ENCODE measurements at regions not wholly inside any gene's neighbourhood (a gene's known extent, or its start where the extent isn't known, plus 50 kb on each side); places are given as distances from the start of the nearest gene placed in this dataset.

DNA sequence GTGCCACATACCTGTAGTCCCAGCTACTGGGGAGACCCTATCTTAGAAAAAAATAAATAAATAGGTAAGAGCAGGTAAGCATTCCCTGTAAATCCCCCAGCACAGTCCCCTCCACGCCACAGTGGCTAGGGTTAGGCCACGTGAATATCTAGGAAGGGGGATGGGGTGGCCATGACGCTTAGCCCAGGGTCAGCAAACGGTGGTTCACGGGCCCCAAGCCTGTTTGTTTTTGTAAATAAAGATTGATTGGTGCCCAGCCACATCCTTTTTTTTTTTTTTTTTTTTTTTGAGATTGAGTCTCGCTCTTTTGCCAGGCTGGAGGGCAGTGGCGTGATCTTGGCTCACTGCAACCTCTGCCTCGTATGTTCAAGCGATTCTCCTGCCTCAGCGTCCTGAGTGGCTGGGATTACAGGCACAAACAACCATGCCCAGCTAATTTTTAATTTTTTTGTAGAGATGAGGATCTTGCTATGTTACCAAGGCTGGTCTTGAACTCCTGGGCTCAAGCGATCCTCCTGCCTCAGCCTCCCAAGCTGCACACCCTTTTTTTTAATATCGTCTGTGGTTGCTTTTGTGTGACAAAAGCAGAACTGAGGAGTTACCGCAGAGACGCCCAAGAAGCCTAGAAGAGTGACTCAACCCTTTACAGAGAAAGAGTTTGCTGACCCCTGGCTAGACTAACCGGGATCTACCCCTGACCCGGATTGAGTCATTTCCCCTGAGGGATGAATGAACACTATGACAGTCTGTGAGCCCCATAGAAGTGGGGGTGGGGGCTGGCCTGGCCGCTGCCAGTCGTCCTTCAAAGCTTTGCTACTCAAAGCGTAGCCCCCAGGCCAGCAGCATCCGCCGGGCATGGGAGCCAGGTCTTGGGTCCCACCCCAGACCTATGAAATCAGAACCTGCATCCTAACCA is 113.7 kb upstream of the NCOR2 start:
- Histone ChIP-seq H3F3A (ENCODE audit: control insufficient read depth, insufficient read depth) (no peaks in the 10 kb centered on the region), H3K9me3 (ENCODE audit: control insufficient read depth, insufficient read depth, low read length) (no peaks in the 10 kb centered on the region), H3K79me2 (ENCODE audit: control insufficient read depth, low read length) (no peaks in the 10 kb centered on the region), H3K36me3 (ENCODE audit: control insufficient read depth, low read length) (no peaks in the 10 kb centered on the region), H3K4me2 (ENCODE audit: low read length) (no peak overlapping the region), H4K20me1 (ENCODE audit: control insufficient read depth, insufficient read depth, low read depth, low read length) (no peaks in the 10 kb centered on the region), H3K4me3 (ENCODE audit: low read length) (no peak overlapping the region), H3K4me1 (ENCODE audit: control insufficient read depth, low read length) (no peaks in the 10 kb centered on the region), H3K27me3 (ENCODE audit: control insufficient read depth, low read length) (peaks cover 6% of the 10 kb centered on the region), H3K9me2 (replicated peaks; ENCODE audit: control insufficient read depth, low read length) (no peaks in the 10 kb centered on the region), H3K27ac (ENCODE audit: low read depth, low read length) (no peak overlapping the region)
- TF ChIP-seq CTCF (IDR thresholded peaks at IDR 0.05; ENCODE audit: low read depth, low read length, poor library complexity, severe bottlenecking), result no peak
- no peak for TF ChIP-seq EZH2phosphoT487 (IDR thresholded peaks at IDR 0.05; ENCODE audit: borderline replicate concordance, low read length)

- Histone ChIP-seq H3K36me3 (ENCODE audit: control insufficient read depth, low read length) (no peaks in the 10 kb centered on the region), H3F3A (ENCODE audit: control insufficient read depth, insufficient read depth) (no peaks in the 10 kb centered on the region), H3K4me2 (ENCODE audit: low read length) (no peak overlapping the region), H4K20me1 (ENCODE audit: control insufficient read depth, insufficient read depth, low read depth, low read length) (no peaks in the 10 kb centered on the region), H3K4me3 (ENCODE audit: low read length) (no peak overlapping the region), H3K27ac (ENCODE audit: low read depth, low read length) (no peak overlapping the region), H3K9me2 (replicated peaks; ENCODE audit: control insufficient read depth, low read length) (no peaks in the 10 kb centered on the region), H3K79me2 (ENCODE audit: control insufficient read depth, low read length) (no peaks in the 10 kb centered on the region), H3K27me3 (ENCODE audit: control insufficient read depth, low read length) (peaks cover under 1% of the 10 kb centered on the region; the same call in 1 of the 2 replicates), H3K9me3 (ENCODE audit: control insufficient read depth, insufficient read depth, low read length) (no peaks in the 10 kb centered on the region), H3K4me1 (ENCODE audit: control insufficient read depth, low read length) (no peaks in the 10 kb centered on the region)
- no peak for TF ChIP-seq CTCF (IDR thresholded peaks at IDR 0.05; ENCODE audit: low read depth, low read length, poor library complexity, severe bottlenecking)
- no peak for TF ChIP-seq EZH2phosphoT487 (IDR thresholded peaks at IDR 0.05; ENCODE audit: borderline replicate concordance, low read length)
Measured at GRCh38 chr12:124679533-124680371, 112.3 kb upstream of the NCOR2 start.

- no peak overlapping the region for H3K27ac ChIP-seq (ENCODE audit: low read depth, low read length)
Measured at GRCh38 chr12:124679047-124679446, 111.6 kb upstream of the NCOR2 start.

More at GRCh38 chr12:124679047-124679446, 111.6 kb upstream of the NCOR2 start:
- Histone ChIP-seq H3K4me1 (ENCODE audit: control insufficient read depth, low read length) (no peaks in the 10 kb centered on the region), H3K9me2 (replicated peaks; ENCODE audit: control insufficient read depth, low read length) (no peaks in the 10 kb centered on the region), H3K36me3 (ENCODE audit: control insufficient read depth, low read length) (no peaks in the 10 kb centered on the region), H3F3A (ENCODE audit: control insufficient read depth, insufficient read depth) (no peaks in the 10 kb centered on the region), H4K20me1 (ENCODE audit: control insufficient read depth, insufficient read depth, low read depth, low read length) (no peaks in the 10 kb centered on the region), H3K4me3 (ENCODE audit: low read length) (no peak overlapping the region), H3K27me3 (ENCODE audit: control insufficient read depth, low read length) (no peaks in the 10 kb centered on the region), H3K4me2 (ENCODE audit: low read length) (no peak overlapping the region), H3K9me3 (ENCODE audit: control insufficient read depth, insufficient read depth, low read length) (no peaks in the 10 kb centered on the region), H3K79me2 (ENCODE audit: control insufficient read depth, low read length) (no peaks in the 10 kb centered on the region)
- TF ChIP-seq EZH2phosphoT487 (IDR thresholded peaks at IDR 0.05; ENCODE audit: borderline replicate concordance, low read length) (no peak), CTCF (IDR thresholded peaks at IDR 0.05; ENCODE audit: low read depth, low read length, poor library complexity, severe bottlenecking) (no peak)

Data from DOHH2 (cell line).